ENCODE measurements at regions not wholly inside any gene's neighbourhood (a gene's known extent, or its start where the extent isn't known, plus 50 kb on each side); places are given as distances from the start of the nearest gene placed in this dataset.

DNA sequence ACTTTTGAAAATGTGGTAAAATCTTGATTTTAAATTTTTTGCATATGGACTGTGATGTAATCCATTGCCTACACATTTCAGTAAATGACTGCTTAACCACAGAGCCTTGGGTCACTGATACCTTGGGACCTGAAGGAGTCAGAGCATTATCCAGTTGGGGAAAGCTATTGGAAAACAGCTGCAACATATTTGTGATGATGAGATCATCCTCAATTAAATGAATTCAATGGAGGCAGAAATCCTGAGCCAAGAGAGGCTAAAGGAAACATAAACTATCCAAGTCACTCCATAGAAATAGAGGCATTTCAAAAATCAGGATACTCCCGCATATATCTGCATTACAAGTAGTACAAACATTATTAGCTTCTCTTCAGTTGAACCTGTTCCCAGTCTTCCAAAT is 99.8 kb upstream of the PRMT6 start:
- TF ChIP-seq POLR2A (IDR thresholded peaks at IDR 0.05) (no peak), POLR2AphosphoS5 (IDR thresholded peaks at IDR 0.05) (no peak)
- TF ChIP-seq, protein P1, sequence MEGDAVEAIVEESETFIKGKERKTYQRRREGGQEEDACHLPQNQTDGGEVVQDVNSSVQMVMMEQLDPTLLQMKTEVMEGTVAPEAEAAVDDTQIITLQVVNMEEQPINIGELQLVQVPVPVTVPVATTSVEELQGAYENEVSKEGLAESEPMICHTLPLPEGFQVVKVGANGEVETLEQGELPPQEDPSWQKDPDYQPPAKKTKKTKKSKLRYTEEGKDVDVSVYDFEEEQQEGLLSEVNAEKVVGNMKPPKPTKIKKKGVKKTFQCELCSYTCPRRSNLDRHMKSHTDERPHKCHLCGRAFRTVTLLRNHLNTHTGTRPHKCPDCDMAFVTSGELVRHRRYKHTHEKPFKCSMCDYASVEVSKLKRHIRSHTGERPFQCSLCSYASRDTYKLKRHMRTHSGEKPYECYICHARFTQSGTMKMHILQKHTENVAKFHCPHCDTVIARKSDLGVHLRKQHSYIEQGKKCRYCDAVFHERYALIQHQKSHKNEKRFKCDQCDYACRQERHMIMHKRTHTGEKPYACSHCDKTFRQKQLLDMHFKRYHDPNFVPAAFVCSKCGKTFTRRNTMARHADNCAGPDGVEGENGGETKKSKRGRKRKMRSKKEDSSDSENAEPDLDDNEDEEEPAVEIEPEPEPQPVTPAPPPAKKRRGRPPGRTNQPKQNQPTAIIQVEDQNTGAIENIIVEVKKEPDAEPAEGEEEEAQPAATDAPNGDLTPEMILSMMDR (IDR thresholded peaks at IDR 0.05 in 8 of 11, conservative IDR thresholded peaks at IDR 0.05 in 3 of 11), result no peak
